ENCODE measurements at regions not wholly inside any gene's neighbourhood (a gene's known extent, or its start where the extent isn't known, plus 50 kb on each side); places are given as distances from the start of the nearest gene placed in this dataset.
"Not testable (repeated sequence)": the region's sequence is repeated elsewhere in the genome, so short reads cannot be mapped to it uniquely, and the experiment has no call there.

GRCh38 chr5:21058289-21058688 lies 1070.3 kb upstream of the CDH18 start:
- no peak for DNase-seq (ENCODE audit: low read depth)

- no peak for DNase-seq (ENCODE audit: low read depth)
These were observed 1063.9 kb upstream of the CDH18 start for GRCh38 chr5:21051945-21052344.

- DNase-seq (ENCODE audit: low read depth): no peak
These were observed 1061.9 kb upstream of the CDH18 start for GRCh38 chr5:21049901-21050300.

GRCh38 chr5:21030981-21031380 lies 1043.0 kb upstream of the CDH18 start:
- no peak for DNase-seq (ENCODE audit: low read depth)

GRCh38 chr5:21024966-21025365 lies 1037.0 kb upstream of the CDH18 start:
- no peak for DNase-seq (ENCODE audit: low read depth)

- DNase-seq (ENCODE audit: low read depth): no peak
These were observed 1025.2 kb upstream of the CDH18 start for GRCh38 chr5:21013237-21013636.

GRCh38 chr5:21007781-21008180 lies 1019.8 kb upstream of the CDH18 start:
- DNase-seq (ENCODE audit: low read depth): no peak

GRCh38 chr5:20988933-20989332 lies 1000.9 kb upstream of the CDH18 start:
- DNase-seq (ENCODE audit: low read depth): not testable (repeated sequence)

GRCh38 chr5:20985754-20986153 lies 997.8 kb upstream of the CDH18 start:
- no peak for DNase-seq (ENCODE audit: low read depth)

- no peak for DNase-seq (ENCODE audit: low read depth)
These were observed 986.4 kb upstream of the CDH18 start for GRCh38 chr5:20974426-20974825.

GRCh38 chr5:20972419-20972925 lies 984.5 kb upstream of the CDH18 start:
- peak; percentile 46 for DNase-seq (ENCODE audit: low read depth)

GRCh38 chr5:20959347-20959746 lies 971.3 kb upstream of the CDH18 start:
- DNase-seq (ENCODE audit: low read depth): no peak

GRCh38 chr5:20958641-20959040 lies 970.6 kb upstream of the CDH18 start:
- no peak for DNase-seq (ENCODE audit: low read depth)

GRCh38 chr5:20956134-20956533 lies 968.1 kb upstream of the CDH18 start:
- no peak for DNase-seq (ENCODE audit: low read depth)

GRCh38 chr5:20949636-20950035 lies 961.6 kb upstream of the CDH18 start:
- no peak for DNase-seq (ENCODE audit: low read depth)

- DNase-seq (ENCODE audit: low read depth): not testable (repeated sequence)
These were observed 955.4 kb upstream of the CDH18 start for GRCh38 chr5:20943183-20943971.

- DNase-seq (ENCODE audit: low read depth): not testable (repeated sequence)
These were observed 954.6 kb upstream of the CDH18 start for GRCh38 chr5:20942603-20943002.

GRCh38 chr5:20940786-20941185 lies 952.8 kb upstream of the CDH18 start:
- DNase-seq (ENCODE audit: low read depth): not testable (repeated sequence)

GRCh38 chr5:20890936-20891335 lies 902.9 kb upstream of the CDH18 start:
- not testable (repeated sequence) for DNase-seq (ENCODE audit: low read depth)

- not testable (repeated sequence) for DNase-seq (ENCODE audit: low read depth)
These were observed 887.7 kb upstream of the CDH18 start for GRCh38 chr5:20875726-20876125.

- DNase-seq (ENCODE audit: low read depth): not testable (repeated sequence)
These were observed 877.9 kb upstream of the CDH18 start for GRCh38 chr5:20865892-20866291.

- no peak for DNase-seq (ENCODE audit: low read depth)
These were observed 845.2 kb upstream of the CDH18 start for GRCh38 chr5:20833081-20833627.
